ENCODE measurements at regions not wholly inside any gene's neighbourhood (a gene's known extent, or its start where the extent isn't known, plus 50 kb on each side); places are given as distances from the start of the nearest gene placed in this dataset.
A peak's percentile ranks its signal among the peaks of the same experiment; 100 is the strongest.

DNA sequence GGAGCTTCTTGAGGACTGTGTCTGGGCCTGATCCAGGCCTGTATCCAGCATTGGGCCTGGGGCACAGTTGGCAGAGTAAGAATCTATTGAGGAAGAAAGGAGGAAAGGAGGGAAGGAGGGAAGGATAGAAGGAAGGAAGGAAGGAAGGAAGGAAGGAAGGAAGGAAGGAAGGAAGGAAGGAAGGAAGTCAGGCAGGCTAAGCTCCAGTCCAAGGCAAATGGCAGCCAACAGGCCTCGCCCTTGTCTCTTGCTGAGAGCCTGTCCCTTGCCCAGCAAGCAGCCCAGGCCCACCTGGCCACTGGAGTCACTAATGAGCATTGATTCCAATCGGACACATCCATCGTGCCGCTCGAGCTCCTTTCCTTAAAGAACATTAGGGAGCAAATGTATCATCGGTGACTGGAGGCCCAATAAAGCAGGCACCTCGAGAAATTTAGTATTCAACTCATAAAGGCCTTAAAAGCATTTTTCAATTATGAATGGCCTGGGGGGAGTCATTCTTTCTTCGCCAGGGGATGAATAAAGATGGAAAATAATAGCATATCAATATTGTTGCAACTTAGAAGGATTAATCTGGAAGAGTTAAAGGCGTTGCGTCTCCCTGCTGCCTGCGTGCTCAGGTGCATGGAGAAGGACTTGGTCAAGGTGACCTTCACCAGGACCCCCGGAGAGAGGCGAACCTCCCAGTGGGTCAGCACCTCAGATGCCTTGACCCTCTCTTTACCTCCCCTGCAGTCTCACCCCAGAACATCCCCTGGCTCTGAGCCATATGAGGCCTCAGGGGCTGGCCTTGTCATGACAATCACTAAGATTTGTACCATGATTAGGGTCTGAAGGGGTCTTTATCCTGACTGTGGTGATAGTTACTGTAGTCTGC lies 144.5 kb upstream of the RUNX3 start:
- no peak for DNase-seq

DNA sequence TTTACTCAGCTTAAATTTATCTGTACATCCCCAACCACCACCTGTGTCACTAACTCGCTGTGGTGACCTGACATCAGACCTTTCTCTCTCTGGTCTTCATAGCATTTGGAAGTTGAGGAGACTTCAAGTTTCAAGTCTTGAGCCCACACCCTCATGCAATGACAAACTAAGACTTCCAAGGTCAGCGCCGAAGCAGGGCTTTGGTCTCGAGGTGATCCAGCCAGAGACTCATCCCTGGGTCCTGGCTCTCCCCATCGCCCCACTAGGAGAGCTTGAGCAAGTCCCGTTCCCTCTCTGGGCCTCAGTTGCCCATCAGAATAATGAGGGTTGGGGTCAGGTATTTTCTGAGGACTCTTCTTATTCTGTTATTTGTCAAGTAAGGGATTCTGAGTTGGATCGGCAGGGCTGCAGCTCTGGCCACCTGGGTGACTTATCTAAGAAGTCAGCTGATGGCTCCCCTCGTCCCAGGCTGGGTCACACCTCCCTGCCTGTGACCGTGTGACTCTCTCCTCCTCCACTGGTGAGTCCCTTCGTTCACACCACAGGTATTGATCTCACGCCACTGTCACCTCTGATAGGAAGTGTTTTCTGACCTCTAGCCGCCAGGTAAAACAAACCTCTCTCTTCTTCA lies 143.7 kb upstream of the RUNX3 start:
- DNase-seq: no peak

DNA sequence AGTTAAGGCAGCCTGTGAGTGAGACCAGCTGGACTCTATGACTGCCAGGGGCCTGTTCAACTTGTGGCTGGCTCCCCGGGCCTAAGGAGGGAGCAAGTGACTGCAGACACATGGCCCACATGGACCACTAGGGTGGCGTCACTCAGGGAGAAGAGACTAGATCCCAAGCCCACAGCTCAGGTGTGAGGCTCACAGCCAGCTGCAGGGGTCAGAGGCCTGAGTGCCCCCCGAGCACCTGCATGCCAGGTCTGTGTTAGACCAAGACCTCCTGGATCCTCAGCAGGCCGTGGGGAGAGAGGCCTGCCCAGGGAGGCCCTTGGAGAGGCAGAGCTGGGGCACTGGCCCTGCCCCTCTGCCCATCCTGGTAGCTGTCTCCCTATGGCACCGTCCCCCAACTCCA lies 142.4 kb upstream of the RUNX3 start:
- DNase-seq: no peak

DNA sequence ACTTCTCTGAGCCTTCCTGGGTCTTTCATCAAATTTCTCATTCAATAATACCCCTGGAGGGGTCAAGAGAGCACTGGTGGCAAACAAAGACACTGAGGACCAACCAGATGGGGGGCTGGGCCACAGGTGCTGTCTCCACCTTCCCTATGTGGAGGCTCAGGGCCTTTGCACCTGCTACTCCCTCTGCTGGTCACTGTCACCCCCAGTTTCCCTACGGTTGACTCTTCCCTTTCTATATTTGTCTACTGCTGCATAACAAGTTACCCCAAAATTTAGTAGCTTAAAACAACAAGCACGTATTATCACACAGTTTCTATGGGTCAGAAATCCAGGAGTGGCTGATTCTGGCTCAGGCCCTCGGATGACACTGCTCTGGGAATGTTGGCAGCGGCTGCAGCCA lies 138.8 kb upstream of the RUNX3 start:
- peak in 1 of 2 donors; percentile 40 for DNase-seq

DNA sequence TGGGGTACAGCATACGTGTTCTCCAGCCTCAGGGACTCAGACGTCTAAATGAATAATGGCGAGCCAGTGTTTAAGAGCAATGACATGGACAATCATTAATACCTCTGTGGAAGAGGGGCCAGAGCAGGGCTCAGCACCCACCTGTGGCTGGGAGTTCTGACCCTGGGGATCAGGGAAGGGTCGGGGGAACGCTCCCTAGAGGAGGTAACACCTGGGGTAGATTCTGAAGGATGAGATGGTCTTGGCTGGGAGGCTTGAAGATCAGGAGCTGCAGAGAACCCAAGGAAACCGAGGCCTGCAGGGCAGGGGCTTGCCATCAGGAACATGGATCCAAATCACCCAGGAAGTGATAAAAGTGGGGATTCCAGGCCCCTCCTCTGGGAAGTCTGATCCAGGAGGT lies 138.2 kb upstream of the RUNX3 start:
- no peak for DNase-seq

DNA sequence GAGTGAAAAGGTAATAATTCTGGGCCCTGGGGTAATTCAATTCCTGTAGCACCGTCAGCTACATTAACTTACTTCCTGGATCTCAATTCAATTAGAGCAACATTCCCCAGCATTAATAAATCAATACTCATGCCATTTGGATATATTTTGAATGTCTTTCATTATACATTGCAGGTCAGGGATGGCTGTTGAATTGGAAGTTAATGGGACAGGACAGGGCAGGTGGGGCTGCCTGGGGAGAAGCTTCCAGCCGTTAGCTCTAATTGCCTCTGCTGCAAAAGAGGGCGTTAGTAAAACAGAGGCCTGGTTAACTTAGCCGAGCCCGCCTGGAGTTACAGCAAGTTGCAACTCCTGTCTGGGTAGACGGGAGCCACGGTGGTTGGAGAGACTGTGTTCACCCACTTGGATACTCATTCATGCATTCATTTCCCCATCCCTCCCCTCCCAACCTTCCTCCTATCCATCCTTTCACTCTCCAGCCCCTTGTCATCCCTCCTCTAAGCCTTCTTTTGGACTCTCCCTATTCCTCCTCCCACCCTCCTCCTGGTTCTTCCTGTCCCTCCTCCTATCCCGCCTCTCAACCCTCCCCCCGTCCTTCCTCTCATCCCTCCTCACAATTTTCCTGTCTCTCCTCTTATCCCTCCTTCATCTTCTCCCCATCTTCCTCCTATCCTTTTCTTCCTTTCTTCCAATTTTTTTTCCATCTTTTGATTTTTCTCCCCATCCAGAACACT lies 137.6 kb upstream of the RUNX3 start:
- no peak for DNase-seq

DNA sequence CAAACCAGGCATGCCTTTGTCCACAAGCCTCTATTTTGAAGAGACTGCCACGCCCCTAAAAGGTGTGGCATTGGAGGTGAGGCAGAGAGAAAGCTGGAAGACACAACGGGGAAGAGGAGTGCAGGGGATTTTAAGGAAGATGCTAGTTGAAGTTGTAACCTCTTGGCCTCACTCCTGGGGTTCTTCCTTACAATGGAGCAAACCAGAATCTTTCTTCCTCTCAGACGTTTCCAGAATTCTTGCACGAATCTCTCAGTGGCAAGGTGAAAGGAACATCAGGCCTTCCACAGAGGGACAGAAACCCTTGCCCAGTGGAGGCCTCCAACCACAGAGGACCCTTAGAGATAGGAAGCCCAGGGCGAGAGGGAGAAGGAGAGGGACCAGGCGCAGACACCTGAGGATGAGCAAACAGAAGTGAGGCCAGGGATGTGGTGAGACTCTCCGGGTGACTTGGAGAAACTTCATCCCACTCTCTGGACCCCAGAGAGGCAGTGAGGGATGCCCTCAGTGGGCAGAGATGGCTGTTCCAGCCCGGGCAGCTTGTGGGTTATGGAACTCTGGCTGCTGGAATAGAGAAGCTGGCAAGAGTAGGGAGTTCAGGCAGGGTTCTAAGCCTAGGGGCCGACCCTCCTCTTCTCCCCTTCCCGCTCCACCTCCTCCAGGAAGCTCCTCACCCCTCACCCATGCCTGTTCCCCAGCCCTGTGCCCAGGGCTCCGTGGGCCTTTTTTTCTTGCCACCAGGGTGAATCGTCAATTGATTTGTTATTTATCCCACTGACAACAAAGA lies 136.8 kb upstream of the RUNX3 start:
- DNase-seq: no peak

DNA sequence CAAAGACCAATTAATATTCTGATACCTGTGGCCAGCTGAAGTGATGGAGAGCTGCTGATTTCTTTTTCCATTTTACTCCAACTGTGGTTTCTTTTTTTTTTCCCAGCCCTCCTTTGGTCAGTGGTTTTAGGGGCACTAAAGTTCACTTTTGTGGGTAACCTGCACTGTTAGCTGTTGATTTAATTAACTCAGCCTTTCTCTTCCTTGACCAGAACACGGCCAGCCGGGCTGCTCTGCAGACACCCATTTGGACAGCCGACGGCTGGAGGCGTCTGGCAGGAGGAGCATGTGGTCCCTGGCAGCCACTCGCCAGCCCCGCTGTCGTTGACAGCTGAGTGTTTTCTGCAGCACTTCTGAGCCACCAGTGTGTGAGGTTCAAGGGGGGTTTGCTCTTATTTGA lies 136.2 kb upstream of the RUNX3 start:
- DNase-seq: no peak

DNA sequence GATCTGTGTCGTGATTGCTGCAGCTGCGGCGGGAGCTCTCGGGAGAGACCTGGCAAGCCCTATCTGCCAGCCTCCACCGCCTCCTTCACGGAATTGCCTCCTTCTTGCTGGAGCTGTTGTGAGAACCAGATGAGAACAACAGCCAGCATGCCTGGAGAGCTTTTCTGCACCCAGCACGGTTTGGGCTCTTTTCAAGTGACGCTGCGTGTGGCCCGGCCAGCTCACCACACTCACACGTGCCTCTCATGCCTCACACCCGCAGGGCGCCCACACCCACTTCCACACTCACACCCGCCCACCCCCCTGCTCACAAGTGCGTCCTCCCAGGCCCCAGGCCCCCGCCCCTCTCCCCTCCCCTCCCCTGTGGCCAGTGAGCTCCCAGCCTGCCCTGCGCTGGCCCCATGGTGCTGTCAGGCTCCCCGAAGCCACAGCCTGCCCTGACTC lies 135.7 kb upstream of the RUNX3 start:
- DNase-seq: no peak

DNA sequence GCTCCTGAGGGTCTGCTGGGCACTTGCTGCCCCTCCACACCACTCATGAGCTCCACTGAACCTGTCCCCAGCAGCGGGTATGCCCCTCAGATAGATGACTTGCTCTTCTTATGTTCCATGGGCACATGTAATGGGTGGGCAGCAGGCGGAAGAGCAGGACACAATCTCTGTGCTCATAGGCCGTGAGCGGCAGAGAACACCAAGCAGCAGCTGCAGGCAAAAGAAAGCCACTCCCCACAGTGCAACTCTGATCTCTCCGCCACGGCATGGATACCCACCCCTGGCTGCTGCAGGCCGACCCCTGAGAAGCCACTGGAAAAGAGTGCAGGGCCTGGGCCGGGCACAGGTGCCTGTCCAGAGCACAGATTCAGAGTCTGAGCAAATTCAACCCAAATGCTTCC lies 135.2 kb upstream of the RUNX3 start:
- no peak for DNase-seq

DNA sequence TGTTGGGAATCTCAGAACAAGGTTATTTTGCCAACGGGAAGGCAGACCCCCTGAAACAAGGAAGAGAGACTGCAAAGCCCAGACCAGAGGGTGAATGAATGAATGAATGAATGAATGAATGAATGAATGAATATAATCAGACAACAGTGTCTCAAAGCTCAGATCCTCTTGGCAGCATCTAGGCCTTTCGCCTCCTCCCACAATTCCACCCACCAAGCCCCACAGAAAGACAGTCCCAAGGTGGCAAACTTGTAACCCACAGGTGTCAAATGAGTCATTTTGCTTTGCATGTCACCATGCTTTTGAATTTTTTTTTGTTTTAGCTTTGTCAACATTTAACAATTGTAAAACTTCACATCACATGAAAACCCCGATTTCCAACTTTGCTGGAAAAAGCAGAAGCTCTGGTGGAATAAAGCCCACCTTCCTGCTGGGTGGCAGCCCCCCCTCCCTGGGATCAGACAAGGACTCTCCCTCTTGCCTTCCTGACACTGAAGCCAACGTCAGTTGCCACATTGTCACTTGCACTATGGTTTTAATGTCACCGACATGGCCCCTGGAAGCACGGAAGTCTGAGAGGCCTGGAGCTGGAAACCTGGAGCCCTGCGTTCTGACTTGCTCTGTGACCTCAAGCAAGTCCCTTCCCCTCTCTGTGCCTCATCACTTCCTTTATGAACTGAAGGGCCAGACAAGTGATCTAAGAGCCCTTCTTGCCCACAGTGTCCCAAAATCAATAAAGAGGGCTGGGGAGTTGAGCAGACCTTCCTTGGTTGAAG lies 134.6 kb upstream of the RUNX3 start:
- peak in 1 of 2 donors; percentile 33 for DNase-seq

DNA sequence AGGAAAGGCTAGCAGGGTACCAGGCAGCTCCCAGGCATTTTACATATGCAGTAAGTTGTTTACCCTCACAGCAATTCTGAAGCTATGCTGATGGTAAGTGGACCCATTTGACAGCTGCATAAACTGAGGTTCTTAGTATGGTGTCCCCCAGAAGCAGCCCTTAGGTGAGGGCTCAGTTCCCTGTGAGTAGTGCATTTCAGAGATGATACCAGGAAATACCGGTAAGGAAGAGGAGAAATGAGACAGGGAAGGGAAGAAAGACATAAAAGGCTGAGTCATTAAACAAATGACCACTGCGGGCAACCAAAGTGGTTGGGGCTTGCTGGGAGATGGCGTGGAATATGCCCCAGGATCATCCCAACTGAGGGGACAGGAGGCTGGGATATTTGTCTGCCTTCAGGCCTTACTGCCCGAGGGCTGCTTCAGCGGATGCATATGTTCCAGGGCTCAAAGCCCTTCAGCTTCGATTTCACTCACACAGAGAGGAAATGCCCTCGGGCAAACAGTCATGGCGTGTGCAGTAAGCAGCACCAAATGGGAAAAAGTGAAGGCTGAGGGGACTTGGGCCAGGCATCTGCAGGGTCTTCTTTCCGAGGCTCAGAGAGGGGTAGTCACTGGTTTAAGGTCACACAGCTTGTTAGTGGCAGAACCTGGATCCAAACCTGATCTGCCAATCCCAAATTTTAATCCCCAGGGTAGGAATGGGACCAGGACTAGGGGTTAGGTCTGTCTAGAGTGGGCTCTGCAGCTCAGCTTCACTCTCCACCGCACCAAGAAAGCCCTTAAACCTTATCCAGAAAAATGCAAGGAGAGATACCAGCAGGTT lies 133.7 kb upstream of the RUNX3 start:
- DNase-seq: no peak

DNA sequence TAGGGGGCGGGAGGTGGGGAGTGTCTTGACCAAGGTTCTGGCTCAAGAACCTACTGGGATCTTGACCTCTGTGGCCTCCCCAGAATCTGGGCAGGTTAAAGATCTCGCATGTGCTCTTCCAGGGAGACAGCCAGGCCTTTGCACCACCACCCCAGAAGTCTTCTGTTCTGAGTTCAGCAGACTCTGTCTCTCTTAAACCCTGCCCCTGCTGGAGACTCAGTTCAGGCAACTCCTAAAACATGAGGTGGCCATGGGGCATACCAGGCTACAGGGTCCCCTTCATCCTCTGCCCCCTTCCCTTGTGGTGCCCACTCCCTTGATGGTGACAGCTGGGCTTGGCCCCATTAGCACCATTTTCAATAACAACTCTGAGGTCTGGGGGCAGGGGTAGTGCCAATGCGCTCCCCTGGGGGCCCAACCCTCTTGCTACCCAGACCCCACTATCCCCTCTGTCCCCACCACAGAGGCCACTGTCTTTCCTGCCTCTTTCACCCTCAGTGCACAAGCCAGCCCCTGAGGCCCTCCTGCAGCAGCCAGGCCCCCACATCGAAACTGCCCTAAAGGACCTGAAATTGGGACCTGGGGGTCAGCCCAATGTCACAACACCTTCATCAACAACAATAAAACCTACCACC lies 132.7 kb upstream of the RUNX3 start:
- no peak for DNase-seq

DNA sequence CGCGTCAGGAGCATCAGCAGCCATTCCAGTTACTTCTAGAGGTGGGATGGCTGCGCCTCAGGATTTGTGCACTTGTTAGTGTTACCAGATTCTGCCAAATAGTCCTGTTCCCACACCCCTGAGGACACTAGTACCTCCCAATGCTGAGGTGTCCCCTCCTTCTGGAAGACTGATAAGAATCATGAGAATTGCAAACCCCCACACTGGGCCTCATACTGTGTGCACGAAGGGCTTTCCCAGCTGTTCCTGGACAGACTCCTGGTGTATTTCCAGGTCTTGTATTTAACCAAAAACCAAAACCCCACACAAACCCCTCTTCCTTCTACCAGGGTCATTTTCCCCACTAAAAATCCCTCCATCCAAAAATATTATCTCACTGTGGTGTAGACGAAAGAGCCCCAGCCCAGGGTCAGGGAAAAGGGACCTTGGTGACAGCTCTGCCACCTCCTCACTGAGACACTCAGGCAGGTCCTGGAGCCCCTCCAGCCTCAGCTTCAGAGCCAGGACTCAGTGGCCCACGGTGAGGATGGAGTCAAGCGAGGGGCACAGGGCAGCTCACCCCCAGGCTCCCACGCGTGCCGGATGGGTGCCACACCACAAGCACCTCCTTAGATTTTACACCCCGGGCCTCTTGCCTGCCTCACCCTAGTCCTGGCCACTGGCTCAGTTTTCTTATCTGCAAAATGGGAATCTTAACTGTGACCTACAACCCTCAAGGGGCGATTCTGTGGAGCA lies 131.4 kb upstream of the RUNX3 start:
- DNase-seq: no peak

DNA sequence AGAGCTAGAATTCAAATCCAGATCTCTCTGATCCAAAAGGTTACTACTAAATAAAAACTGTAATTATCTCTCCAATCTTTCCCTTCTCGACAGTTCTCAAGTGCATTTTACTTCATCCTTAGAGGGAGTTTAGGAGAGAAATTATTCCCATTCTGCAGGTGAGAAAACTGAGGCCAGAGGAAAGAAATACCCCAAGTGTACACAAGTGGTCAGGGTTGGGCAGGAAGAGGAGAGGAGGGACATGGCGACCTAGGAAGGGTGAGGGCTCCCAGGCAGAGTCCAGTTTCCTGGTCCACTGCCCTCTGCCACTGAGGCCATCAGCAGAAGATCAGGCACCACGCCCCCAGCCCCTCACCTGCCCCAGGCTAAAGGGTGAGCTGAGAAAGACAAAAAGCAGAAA lies 127.1 kb upstream of the RUNX3 start:
- no peak for DNase-seq

DNA sequence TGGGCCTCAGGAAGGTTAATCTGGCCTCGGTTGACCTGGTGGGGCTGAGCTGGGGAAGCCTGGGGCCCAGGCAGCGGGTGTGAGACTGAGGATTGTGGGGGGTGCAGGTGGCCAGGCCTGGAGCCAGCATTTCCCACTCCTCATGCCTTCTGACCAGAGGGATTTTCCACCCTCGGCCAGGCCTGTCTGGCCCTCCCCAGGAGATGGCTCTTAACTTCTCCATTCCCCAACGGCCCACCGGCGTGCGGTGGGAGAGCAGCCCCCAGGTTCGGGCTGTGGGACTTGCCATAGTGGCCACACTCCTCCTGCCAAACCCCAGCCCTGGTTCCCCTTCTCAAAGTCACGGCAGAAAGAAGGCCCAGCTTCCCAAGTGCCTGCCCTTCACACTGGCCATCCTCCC lies 126.5 kb upstream of the RUNX3 start:
- no peak for DNase-seq

DNA sequence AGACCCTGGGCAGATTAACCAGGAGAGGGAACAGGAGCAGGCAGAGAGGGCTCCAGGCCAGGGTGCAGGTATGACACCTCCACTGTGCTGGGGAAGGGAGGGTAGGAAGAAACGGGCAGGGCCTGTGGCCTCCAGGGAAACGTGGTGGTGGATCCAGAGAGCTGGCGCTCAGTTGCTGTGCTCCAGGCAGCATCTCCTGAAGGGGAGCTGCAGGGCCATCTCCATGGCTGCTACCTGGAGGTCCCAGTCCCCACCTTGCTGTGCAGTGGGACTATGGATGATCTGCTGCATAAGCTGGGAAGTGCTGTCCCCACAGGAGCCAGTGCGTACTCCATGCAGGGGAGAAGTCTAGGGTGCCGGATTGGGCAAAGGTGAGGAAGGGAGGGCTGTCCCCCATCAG lies 125.9 kb upstream of the RUNX3 start:
- no peak for DNase-seq

DNA sequence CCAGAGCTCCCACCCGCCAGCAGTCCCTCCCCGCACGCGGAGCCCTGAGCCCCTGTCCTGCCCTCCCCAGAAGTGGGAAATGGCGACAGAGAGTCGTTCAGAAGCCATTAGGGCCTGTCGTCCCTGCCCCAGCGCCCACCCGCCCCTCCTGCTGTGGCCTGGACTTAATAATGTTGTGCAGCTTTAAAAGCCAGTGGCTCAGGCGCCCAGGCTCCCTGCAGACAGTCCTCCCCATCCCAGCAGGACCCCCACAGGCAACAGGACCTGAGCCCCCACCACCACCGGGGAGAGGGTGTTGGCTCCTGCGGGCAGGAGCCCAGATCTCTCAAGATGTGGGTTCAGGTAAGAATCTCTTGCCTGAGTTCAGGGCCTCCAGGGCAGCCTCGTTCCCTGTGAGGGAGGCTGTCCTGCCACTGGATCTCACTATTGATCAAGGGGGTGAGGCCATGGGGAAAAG lies 125.3 kb upstream of the RUNX3 start:
- DNase-seq: no peak

DNA sequence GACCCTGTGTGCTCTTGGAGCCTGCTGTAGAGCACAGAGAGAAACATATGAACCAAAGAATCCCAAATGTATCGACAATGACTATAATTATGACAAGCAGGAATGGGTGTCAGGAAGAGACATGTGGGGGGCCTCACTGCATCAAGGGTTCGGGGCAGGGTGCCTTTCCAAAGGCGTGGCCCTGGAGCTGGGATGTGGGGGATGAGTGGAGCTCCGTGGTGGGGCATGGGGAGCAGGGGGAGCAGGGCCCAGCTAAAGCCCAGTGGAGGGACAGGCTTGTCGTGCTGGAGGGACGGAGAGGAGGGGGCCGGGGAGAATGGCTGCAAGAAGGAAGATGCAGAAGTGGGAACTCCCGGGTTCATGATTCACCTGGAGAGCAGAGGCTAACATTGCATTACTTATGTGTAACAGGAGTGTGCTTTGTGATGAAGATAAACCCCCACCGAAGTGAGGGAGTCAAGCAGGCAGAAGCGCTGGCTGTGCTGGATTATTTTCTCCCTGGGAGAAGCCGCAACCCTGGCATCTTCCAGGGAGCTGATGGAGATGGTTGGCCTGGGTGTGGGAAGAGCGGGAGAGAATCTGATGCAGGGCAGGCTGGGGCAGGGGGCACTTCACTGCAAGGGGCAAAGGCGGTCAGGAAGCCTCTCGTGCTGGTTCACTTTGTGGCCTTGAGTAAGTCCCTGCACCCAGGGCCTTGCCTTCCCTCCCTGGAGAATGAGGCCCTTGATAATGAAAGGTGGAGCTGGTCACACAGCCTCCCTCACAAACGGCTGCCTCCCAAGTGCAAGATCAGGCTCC lies 124.6 kb upstream of the RUNX3 start:
- DNase-seq: no peak

Data from stimulated activated CD4-positive, alpha-beta T cell treated with anti-CD3 and anti-CD28 coated beads, Interleukin-2, amount 100 ng/mL, for 24 hours (primary cell).